HG03460 (cell line): ENCODE measurements at regions not wholly inside any gene's neighbourhood (a gene's known extent, or its start where the extent isn't known, plus 50 kb on each side); places are given as distances from the start of the nearest gene placed in this dataset.
"Not testable (repeated sequence)": the region's sequence is repeated elsewhere in the genome, so short reads cannot be mapped to it uniquely, and the experiment has no call there.

ENCODE experiments used
- ATAC-seq: cut with Tn5 transposase; IDR thresholded peaks from one replicate; pipeline ENCODE4 v1.9.1; 2021; ENCODE audit not compliant: unreplicated experiment

GRCh38 chr16:88128556-88128955 is 177.3 kb downstream of the BANP start:
- ATAC-seq, result no peak

DNA sequence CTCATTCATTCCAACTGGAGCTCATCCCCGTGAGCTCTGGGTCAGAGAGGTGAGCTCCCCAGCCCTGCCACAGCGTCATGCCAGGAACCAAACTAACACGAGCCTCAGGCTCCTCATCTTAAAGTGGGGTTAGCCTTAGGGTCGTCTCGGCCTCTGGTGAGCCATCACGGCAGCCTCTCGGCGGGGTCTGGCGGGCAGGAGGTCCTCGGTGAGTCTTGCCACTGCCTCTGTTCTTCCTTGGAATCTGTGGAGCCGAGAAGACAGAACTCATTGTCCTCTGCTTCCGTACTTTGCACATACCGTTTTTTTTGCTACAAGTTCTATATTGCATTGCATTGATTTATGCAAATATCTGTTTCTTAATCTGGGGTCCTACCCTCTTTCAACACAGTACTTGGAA is 177.9 kb downstream of the BANP start:
- ATAC-seq, result not testable (repeated sequence)

- ATAC-seq, result no peak
These were observed 178.8 kb downstream of the BANP start for GRCh38 chr16:88130016-88130415.

- ATAC-seq, result no peak
These were observed 179.4 kb downstream of the BANP start for GRCh38 chr16:88130681-88131080.

DNA sequence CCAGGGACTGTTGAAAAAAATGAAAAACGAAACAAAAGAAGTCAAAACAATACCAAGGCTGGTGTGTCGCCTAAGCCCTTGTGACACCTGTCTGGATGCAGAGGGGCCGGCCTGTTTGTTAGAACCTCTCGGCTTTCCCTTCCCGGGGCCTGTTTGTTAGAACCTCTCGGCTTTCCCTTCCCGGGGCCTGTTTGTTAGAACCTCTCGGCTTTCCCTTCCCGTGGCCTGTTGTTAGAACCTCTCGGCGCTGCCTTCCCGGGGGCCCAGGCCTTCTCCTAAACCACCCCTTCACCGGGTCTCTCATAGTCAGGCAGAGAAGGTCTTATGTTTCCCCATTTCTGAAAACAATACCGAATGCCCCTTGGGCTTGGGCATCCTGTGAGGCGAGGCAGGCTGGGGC is 180.0 kb downstream of the BANP start:
- no peak for ATAC-seq

GRCh38 chr16:88131966-88132365 is 180.7 kb downstream of the BANP start:
- no peak for ATAC-seq

- ATAC-seq, result no peak
These were observed 181.7 kb downstream of the BANP start for GRCh38 chr16:88132836-88133506.

- no peak for ATAC-seq
These were observed 182.2 kb downstream of the BANP start for GRCh38 chr16:88133507-88133843.

GRCh38 chr16:88134172-88134898 is 183.1 kb downstream of the BANP start:
- ATAC-seq, result not testable (repeated sequence)

DNA sequence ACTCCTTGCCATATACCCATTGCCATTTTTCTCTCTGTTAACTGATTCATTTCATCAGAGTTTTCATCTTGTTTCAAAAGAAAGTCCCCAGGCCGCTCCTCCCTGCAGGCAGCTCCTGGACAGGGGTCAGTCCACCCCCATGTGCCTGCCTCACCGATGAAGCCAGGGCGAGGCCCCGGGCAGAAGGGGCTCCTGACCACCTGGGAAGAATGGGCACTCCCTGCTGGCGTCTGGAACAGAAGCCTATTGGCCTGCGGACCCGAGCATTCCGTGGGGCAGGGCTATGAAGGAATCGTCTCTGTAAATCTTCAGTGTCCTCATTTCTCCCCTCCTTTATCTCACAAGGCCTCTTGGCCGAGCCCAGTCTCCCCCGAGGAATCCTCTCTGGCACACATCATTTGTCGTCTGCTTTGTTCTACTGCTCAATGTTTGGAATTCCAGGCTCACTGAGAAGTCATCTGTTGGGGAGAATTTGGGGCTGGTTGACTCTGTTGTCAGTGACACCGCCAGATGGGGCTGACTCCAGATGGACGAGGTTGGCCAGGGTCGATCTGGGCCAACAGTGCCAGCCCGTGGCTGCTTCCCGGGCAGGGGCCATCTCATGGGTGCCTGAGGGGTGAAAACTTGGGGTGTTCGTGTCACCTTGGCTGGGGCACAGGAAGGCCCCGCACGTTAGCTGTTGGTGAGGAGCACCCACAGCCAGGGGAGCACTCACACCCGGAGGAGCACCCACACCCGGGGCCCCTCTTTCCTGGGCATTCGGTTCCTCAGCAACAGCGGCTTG is 183.9 kb downstream of the BANP start:
- ATAC-seq, result not testable (repeated sequence)

DNA sequence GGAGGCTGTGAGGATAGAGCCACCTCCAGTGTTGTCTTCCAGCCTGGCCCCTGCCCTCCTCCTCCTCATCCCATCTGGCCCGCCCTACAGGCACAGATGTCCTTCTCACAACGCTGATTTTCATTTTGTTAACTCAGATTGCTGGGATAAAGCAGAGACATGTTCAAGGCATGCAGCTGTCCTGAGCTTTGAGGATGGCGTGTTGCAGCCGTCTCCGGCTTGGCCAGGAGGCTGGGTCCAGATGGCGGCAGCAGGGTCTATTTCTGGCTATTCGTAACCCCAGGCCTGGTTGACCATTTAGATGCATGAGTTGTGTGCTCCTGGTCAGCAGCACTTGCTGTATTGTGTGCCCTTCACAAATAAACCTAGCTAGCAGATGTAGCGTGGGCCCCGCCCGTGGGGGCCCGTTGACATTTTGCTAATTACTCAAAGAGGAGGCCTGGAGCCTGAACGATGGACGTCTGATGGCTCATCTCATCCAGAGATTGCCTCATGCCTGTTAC is 185.0 kb downstream of the BANP start:
- ATAC-seq, result not testable (repeated sequence)

GRCh38 chr16:88136939-88137338 is 185.7 kb downstream of the BANP start:
- ATAC-seq, result not testable (repeated sequence)

- ATAC-seq, result not testable (repeated sequence)
These were observed 187.9 kb downstream of the BANP start for GRCh38 chr16:88139141-88139540.

- not testable (repeated sequence) for ATAC-seq
These were observed 189.0 kb downstream of the BANP start for GRCh38 chr16:88140195-88140594.

GRCh38 chr16:88141580-88141979 is 190.3 kb downstream of the BANP start:
- no peak for ATAC-seq

DNA sequence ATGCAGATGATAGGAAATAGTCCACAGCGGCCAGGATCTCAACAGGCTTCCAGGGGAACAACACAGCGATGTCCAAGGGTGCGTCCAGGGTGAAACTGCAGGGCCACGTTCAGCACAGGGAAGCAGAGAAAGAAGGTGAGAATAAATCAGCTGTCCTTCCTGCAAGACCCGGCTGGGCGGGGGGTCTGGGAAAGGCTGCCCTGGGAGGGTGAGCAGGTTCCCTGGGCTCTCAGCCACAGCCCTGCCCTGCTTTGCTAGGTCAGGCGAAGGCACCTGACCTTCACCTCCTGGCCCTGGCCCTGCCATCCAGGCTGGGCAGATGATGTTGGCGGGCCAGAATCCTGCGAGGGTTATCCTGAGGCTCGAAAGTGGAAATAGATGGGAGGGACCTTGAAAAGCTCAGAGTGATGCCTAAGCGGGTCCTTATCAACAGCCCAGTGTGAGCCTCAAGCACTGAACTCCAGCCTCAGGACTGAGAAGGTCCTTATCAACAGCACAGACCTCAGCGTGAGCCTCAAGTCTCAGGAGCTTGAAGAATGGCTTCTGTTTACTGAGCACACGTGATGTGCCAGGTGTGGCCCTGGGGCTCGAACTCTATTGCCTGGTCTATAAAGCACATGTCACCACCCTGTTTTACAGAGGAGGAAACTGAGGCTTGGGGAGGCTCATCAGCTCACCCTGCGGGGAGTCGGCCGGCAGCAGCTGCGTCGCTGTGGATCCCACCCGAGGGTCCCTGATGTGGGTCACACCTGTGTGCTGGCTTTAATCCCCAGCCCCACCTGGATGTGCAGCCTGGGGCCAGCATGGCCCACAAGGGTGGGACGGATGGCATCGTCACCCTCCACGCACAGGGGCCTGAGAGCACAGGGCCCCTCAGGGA is 191.1 kb downstream of the BANP start:
- ATAC-seq, result not testable (repeated sequence)

GRCh38 chr16:88143122-88144027 is 192.1 kb downstream of the BANP start:
- not testable (repeated sequence) for ATAC-seq

DNA sequence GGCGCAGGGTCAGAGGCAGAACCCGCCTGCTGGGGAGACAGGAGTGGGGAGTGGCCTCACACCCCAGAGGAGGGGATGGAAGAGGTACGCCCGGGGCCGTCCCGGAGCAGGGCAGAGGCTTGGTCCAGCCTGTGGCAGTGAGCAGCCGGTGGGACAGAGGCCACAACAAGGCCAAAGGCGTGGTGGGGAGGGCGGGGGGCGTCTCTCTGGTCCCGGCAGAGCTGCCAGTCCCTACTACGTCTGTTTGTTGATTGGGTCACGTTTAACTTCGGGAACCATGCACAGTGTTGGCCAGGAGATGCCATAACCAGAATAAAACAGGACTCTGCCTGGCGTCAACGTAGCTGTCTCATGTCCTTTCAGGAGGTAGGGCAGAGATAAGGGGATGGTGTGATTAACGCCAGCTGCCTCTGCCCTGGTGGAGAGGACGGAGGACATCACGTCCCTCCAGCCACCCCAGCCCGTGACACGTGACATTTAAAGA is 192.8 kb downstream of the BANP start:
- no peak for ATAC-seq

- ATAC-seq, result not testable (repeated sequence)
These were observed 194.1 kb downstream of the BANP start for GRCh38 chr16:88145376-88145775.
